ENCODE measurements at regions not wholly inside any gene's neighbourhood (a gene's known extent, or its start where the extent isn't known, plus 50 kb on each side); places are given as distances from the start of the nearest gene placed in this dataset.
"Not testable (repeated sequence)": the region's sequence is repeated elsewhere in the genome, so short reads cannot be mapped to it uniquely, and the experiment has no call there.

- peak overlapping the region; percentile 42 to 50 for H3K4me3 ChIP-seq (ENCODE audit: low read depth in 1 of 2, low read length in 2 of 2)
- H3K9ac ChIP-seq (ENCODE audit: low read depth in 1 of 2, low read length in 2 of 2), result no peak overlapping the region
- no peaks in the 10 kb centered on the region for H3K36me3 ChIP-seq (ENCODE audit: control insufficient read depth in 1 of 2, insufficient read depth in 2 of 2, low read length in 2 of 2)
Measured at GRCh38 chr13:26482451-26483197, 74.9 kb upstream of the WASF3 start.

DNA sequence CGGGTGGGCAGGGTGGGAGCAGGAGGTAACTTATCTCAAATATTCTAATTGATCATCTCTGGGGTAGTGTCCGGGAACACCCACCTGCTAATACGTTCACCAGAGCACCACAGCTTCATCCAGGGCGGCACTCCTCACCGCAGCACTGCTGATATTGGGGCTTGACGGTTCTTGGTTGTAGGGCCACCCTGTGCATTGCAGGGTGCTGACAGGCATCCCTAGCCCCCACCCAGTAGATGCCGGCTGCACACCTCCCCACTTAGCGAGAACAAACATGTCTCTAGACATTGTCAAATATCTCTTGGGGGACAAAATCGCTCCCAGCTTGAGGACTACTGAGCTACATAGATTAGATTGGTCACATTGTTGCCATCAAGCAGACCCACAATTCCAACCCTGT lies 73.9 kb upstream of the WASF3 start:
- no peak overlapping the region for H3K9ac ChIP-seq (ENCODE audit: low read depth in 1 of 2, low read length in 2 of 2)
- H3K4me1 ChIP-seq (ENCODE audit: control insufficient read depth in 1 of 2, insufficient read depth in 2 of 2, low read length in 2 of 2), result peaks cover 0 to 9% of the 10 kb centered on the region in 2 donors
- H3K36me3 ChIP-seq (ENCODE audit: control insufficient read depth in 1 of 2, insufficient read depth in 2 of 2, low read length in 2 of 2), result no peaks in the 10 kb centered on the region
- H3K27ac ChIP-seq (ENCODE audit: low read depth, low read length), result no peak overlapping the region
- no peaks in the 10 kb centered on the region for H3K9me3 ChIP-seq (ENCODE audit: control insufficient read depth in 1 of 2, low read length in 2 of 2)
- H3K4me3 ChIP-seq (ENCODE audit: low read depth in 1 of 2, low read length in 2 of 2), result no peak overlapping the region
- H3K27me3 ChIP-seq (ENCODE audit: control insufficient read depth in 1 of 2, insufficient read depth in 2 of 2, low read length in 2 of 2), result no peaks in the 10 kb centered on the region

More at GRCh38 chr13:26482451-26483197, 74.9 kb upstream of the WASF3 start:
- no peaks in the 10 kb centered on the region for H3K27me3 ChIP-seq (ENCODE audit: control insufficient read depth in 1 of 2, insufficient read depth in 2 of 2, low read length in 2 of 2)
- H3K27ac ChIP-seq (ENCODE audit: low read depth, low read length), result no peak overlapping the region
- no peaks in the 10 kb centered on the region for H3K9me3 ChIP-seq (ENCODE audit: control insufficient read depth in 1 of 2, low read length in 2 of 2)
- H3K4me1 ChIP-seq (ENCODE audit: control insufficient read depth in 1 of 2, insufficient read depth in 2 of 2, low read length in 2 of 2), result peaks cover 0 to 9% of the 10 kb centered on the region in 2 donors

DNA sequence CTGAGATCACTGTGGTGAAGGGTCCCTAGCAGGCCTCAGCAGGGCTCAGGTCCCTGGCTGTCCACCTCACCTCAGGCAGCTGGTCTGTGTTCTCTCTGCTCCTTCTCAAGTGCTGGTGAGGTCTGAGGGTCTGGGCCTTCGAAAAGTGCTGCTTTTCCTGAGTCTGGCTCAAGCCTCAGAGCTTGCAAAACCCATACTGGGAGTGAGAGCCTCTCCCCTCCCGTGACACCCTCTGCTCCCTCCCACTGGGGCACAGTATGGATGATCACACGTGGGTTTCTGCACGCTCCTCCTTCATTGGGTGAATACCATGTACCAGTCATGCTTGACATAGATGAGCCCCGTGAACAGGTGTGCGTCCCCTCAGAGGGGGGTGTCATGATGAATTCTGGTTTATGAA lies 73.3 kb upstream of the WASF3 start:
- Histone ChIP-seq H3K9ac (ENCODE audit: low read depth in 1 of 2, low read length in 2 of 2) (no peak overlapping the region), H3K36me3 (ENCODE audit: control insufficient read depth in 1 of 2, insufficient read depth in 2 of 2, low read length in 2 of 2) (no peaks in the 10 kb centered on the region), H3K27ac (ENCODE audit: low read depth, low read length) (no peak overlapping the region), H3K9me3 (ENCODE audit: control insufficient read depth in 1 of 2, low read length in 2 of 2) (no peaks in the 10 kb centered on the region), H3K4me3 (ENCODE audit: low read depth in 1 of 2, low read length in 2 of 2) (no peak overlapping the region), H3K27me3 (ENCODE audit: control insufficient read depth in 1 of 2, insufficient read depth in 2 of 2, low read length in 2 of 2) (no peaks in the 10 kb centered on the region), H3K4me1 (ENCODE audit: control insufficient read depth in 1 of 2, insufficient read depth in 2 of 2, low read length in 2 of 2) (peaks cover 0 to 9% of the 10 kb centered on the region in 2 donors)

- no peak overlapping the region for H3K9ac ChIP-seq (ENCODE audit: low read depth in 1 of 2, low read length in 2 of 2)
- no peaks in the 10 kb centered on the region for H3K27me3 ChIP-seq (ENCODE audit: control insufficient read depth in 1 of 2, insufficient read depth in 2 of 2, low read length in 2 of 2)
- no peak overlapping the region for H3K4me3 ChIP-seq (ENCODE audit: low read depth in 1 of 2, low read length in 2 of 2)
- H3K27ac ChIP-seq (ENCODE audit: low read depth, low read length), result no peak overlapping the region
- no peaks in the 10 kb centered on the region for H3K36me3 ChIP-seq (ENCODE audit: control insufficient read depth in 1 of 2, insufficient read depth in 2 of 2, low read length in 2 of 2)
- peaks cover 0 to 8% of the 10 kb centered on the region in 2 donors for H3K4me1 ChIP-seq (ENCODE audit: control insufficient read depth in 1 of 2, insufficient read depth in 2 of 2, low read length in 2 of 2)
- no peaks in the 10 kb centered on the region for H3K9me3 ChIP-seq (ENCODE audit: control insufficient read depth in 1 of 2, low read length in 2 of 2)
Measured at GRCh38 chr13:26485288-26485687, 72.2 kb upstream of the WASF3 start.

DNA sequence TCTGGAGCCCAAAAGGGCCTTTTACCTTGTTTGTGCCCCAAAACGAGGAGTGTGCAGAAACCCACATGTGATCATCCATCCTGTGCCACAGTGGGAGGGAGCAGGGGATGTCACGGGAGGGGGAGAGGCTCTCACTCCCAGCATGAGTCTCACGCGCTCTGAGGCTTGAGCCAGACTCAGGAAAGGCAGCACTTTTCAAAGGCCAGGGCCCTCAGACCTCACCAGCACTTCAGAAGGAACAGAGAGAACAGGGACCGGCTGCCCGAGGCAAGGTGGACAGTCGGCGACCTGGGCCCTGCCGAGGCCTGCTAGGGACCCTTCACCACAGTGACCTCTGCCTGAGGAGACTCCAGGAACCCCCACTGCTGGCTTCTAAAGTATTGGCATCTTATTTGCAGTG lies 71.7 kb upstream of the WASF3 start:
- peaks cover 0 to 5% of the 10 kb centered on the region in 2 donors for H3K4me1 ChIP-seq (ENCODE audit: control insufficient read depth in 1 of 2, insufficient read depth in 2 of 2, low read length in 2 of 2)
- no peak overlapping the region for H3K9ac ChIP-seq (ENCODE audit: low read depth in 1 of 2, low read length in 2 of 2)
- H3K9me3 ChIP-seq (ENCODE audit: control insufficient read depth in 1 of 2, low read length in 2 of 2), result no peaks in the 10 kb centered on the region
- no peak overlapping the region for H3K27ac ChIP-seq (ENCODE audit: low read depth, low read length)
- H3K27me3 ChIP-seq (ENCODE audit: control insufficient read depth in 1 of 2, insufficient read depth in 2 of 2, low read length in 2 of 2), result no peaks in the 10 kb centered on the region
- H3K4me3 ChIP-seq (ENCODE audit: low read depth in 1 of 2, low read length in 2 of 2), result no peak overlapping the region
- H3K36me3 ChIP-seq (ENCODE audit: control insufficient read depth in 1 of 2, insufficient read depth in 2 of 2, low read length in 2 of 2), result no peaks in the 10 kb centered on the region

DNA sequence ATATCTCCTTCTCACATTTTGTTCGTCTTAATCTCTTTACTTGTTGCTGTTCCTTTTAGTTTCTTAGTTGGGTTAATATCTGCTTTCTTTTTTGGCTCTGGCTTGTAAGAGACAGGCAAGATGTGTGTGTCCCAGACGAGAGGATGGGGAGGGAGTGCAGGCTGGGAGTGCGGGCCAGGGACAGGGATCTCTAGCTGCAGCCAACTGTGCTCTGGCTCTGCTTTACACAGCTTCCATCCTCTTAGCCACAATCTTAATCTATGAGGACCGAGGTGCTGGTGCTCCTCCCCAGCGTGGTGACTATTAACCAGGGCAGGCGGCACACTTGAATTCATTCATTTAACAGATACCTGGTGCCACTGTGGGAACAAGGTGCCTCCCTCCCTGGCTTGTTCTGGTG lies 70.9 kb upstream of the WASF3 start:
- peaks cover 0 to 5% of the 10 kb centered on the region in 2 donors for H3K4me1 ChIP-seq (ENCODE audit: control insufficient read depth in 1 of 2, insufficient read depth in 2 of 2, low read length in 2 of 2)
- no peak overlapping the region for H3K27ac ChIP-seq (ENCODE audit: low read depth, low read length)
- H3K27me3 ChIP-seq (ENCODE audit: control insufficient read depth in 1 of 2, insufficient read depth in 2 of 2, low read length in 2 of 2), result no peaks in the 10 kb centered on the region
- H3K4me3 ChIP-seq (ENCODE audit: low read depth in 1 of 2, low read length in 2 of 2), result no peak overlapping the region
- H3K9me3 ChIP-seq (ENCODE audit: control insufficient read depth in 1 of 2, low read length in 2 of 2), result no peaks in the 10 kb centered on the region
- H3K36me3 ChIP-seq (ENCODE audit: control insufficient read depth in 1 of 2, insufficient read depth in 2 of 2, low read length in 2 of 2), result no peaks in the 10 kb centered on the region
- H3K9ac ChIP-seq (ENCODE audit: low read depth in 1 of 2, low read length in 2 of 2), result no peak overlapping the region

- Histone ChIP-seq H3K36me3 (ENCODE audit: control insufficient read depth in 1 of 2, insufficient read depth in 2 of 2, low read length in 2 of 2) (no peaks in the 10 kb centered on the region), H3K27ac (ENCODE audit: low read depth, low read length) (no peak overlapping the region), H3K4me1 (ENCODE audit: control insufficient read depth in 1 of 2, insufficient read depth in 2 of 2, low read length in 2 of 2) (peaks cover 0 to 4% of the 10 kb centered on the region in 2 donors), H3K4me3 (ENCODE audit: low read depth in 1 of 2, low read length in 2 of 2) (no peak overlapping the region), H3K9ac (ENCODE audit: low read depth in 1 of 2, low read length in 2 of 2) (no peak overlapping the region), H3K27me3 (ENCODE audit: control insufficient read depth in 1 of 2, insufficient read depth in 2 of 2, low read length in 2 of 2) (no peaks in the 10 kb centered on the region), H3K9me3 (ENCODE audit: control insufficient read depth in 1 of 2, low read length in 2 of 2) (no peaks in the 10 kb centered on the region)
Measured at GRCh38 chr13:26487781-26488180, 69.7 kb upstream of the WASF3 start.

DNA sequence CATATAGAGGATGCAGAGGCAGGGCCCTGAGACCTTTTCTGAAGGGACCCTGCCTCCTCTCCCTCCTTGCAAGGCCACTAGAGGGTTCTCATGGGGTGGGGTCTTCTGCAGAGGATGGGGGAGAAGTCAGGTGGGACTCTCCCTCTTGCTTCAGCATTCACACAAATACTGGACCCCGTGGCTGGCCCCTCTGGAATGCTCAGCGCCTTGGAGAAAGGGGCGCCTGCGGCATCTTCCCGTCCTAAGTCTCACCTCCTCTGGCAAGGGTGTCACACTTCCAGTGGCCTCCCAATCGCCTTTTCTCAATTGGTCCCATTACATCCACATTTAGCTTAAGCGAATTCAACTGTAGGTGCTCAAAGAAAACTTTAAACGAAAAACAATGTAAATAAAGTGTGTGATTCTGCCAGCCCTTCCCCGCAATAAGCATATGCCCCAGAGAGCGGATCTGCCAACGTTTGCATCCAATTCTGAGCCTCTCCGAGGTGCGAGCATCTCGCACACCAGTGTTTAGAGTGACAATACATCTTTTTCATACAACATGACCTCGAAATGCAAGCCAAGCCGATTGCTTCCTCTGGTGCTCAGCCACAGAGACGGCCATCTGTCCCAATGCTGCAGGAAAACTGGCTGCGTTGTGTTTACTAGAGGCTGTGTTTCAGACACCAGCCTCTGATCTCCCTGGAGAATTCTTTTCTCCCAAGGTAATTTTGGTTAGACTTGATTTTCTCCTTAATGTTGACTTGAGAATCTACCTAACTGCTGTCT lies 69.1 kb upstream of the WASF3 start:
- H3K4me1 ChIP-seq (ENCODE audit: control insufficient read depth in 1 of 2, insufficient read depth in 2 of 2, low read length in 2 of 2), result no peaks in the 10 kb centered on the region
- no peaks in the 10 kb centered on the region for H3K9me3 ChIP-seq (ENCODE audit: control insufficient read depth in 1 of 2, low read length in 2 of 2)
- H3K27me3 ChIP-seq (ENCODE audit: control insufficient read depth in 1 of 2, insufficient read depth in 2 of 2, low read length in 2 of 2), result no peaks in the 10 kb centered on the region
- H3K9ac ChIP-seq (ENCODE audit: low read depth in 1 of 2, low read length in 2 of 2), result no peak overlapping the region
- H3K36me3 ChIP-seq (ENCODE audit: control insufficient read depth in 1 of 2, insufficient read depth in 2 of 2, low read length in 2 of 2), result no peaks in the 10 kb centered on the region
- H3K27ac ChIP-seq (ENCODE audit: low read depth, low read length), result no peak overlapping the region
- no peak overlapping the region for H3K4me3 ChIP-seq (ENCODE audit: low read depth in 1 of 2, low read length in 2 of 2)

GRCh38 chr13:26492301-26492700 lies 65.2 kb upstream of the WASF3 start:
- H3K9ac ChIP-seq (ENCODE audit: low read depth in 1 of 2, low read length in 2 of 2); H3K9me3 ChIP-seq (ENCODE audit: control insufficient read depth in 1 of 2, low read length in 2 of 2); H3K36me3 ChIP-seq (ENCODE audit: control insufficient read depth in 1 of 2, insufficient read depth in 2 of 2, low read length in 2 of 2); H3K27ac ChIP-seq (ENCODE audit: low read depth, low read length); H3K4me3 ChIP-seq (ENCODE audit: low read depth in 1 of 2, low read length in 2 of 2); H3K4me1 ChIP-seq (ENCODE audit: control insufficient read depth in 1 of 2, insufficient read depth in 2 of 2, low read length in 2 of 2); H3K27me3 ChIP-seq (ENCODE audit: control insufficient read depth in 1 of 2, insufficient read depth in 2 of 2, low read length in 2 of 2): not testable (repeated sequence)

DNA sequence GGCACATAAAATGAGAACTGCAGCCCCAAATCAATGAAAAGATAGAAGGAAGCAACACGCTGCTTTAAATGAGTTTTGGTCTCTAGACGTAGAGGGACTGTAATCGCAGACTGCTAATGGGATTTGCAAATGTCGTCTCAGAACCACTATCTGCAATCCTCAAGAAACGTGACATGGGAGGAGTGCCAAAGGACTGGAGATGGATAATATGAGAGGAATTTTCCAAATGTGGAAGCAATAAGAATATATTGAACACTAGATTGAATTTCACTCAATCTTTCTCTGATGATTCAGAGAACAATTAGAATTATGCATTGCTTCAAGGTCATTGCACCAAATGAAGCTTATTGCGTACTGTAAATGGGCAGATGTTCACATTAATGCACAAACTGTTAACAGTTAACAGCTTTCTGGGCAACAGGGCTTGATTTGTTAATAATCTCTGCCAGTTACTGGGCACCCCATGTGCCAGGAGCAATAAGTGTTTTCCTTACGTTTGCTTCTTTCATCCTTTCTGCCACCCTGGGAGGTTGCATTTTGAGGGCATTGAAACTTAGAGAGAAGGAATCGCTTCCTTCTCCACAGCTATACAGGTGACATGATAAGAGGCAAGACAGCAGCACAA lies 62.8 kb upstream of the WASF3 start:
- no peaks in the 10 kb centered on the region for H3K4me1 ChIP-seq (ENCODE audit: control insufficient read depth in 1 of 2, insufficient read depth in 2 of 2, low read length in 2 of 2)
- H3K27me3 ChIP-seq (ENCODE audit: control insufficient read depth in 1 of 2, insufficient read depth in 2 of 2, low read length in 2 of 2), result peaks cover 0 to 3% of the 10 kb centered on the region in 2 donors
- no peak overlapping the region for H3K27ac ChIP-seq (ENCODE audit: low read depth, low read length)
- H3K9ac ChIP-seq (ENCODE audit: low read depth in 1 of 2, low read length in 2 of 2), result no peak overlapping the region
- no peak overlapping the region for H3K4me3 ChIP-seq (ENCODE audit: low read depth in 1 of 2, low read length in 2 of 2)
- H3K9me3 ChIP-seq (ENCODE audit: control insufficient read depth in 1 of 2, low read length in 2 of 2), result no peaks in the 10 kb centered on the region
- no peaks in the 10 kb centered on the region for H3K36me3 ChIP-seq (ENCODE audit: control insufficient read depth in 1 of 2, insufficient read depth in 2 of 2, low read length in 2 of 2)
